GM19468 (cell line): ENCODE measurements at regions not wholly inside any gene's neighbourhood (a gene's known extent, or its start where the extent isn't known, plus 50 kb on each side); places are given as distances from the start of the nearest gene placed in this dataset.
"Not testable (repeated sequence)": the region's sequence is repeated elsewhere in the genome, so short reads cannot be mapped to it uniquely, and the experiment has no call there.

Experiments used
- ATAC-seq: cut with Tn5 transposase; IDR thresholded peaks from one replicate; pipeline ENCODE4 v1.9.1; 2021; ENCODE audit warnings: mild to moderate bottlenecking, moderate library complexity, moderate number of reproducible peaks; ENCODE audit not compliant: unreplicated experiment; ENCODE audit errors: extremely low read depth

GRCh38 chr5:143946837-143947236 is 134.9 kb downstream of the HMHB1 start:
- ATAC-seq = no peak

- no peak for ATAC-seq
Measured at GRCh38 chr5:143947313-143947712, 135.4 kb downstream of the HMHB1 start.

- no peak for ATAC-seq
Measured at GRCh38 chr5:143952809-143953208, 140.8 kb downstream of the HMHB1 start.

GRCh38 chr5:143953851-143954250 is 141.9 kb downstream of the HMHB1 start:
- ATAC-seq = no peak

GRCh38 chr5:143955141-143955540 is 143.2 kb downstream of the HMHB1 start:
- ATAC-seq = no peak

GRCh38 chr5:143957455-143957854 is 145.5 kb downstream of the HMHB1 start:
- ATAC-seq = no peak

- no peak for ATAC-seq
Measured at GRCh38 chr5:143962201-143962600, 150.2 kb downstream of the HMHB1 start.

GRCh38 chr5:143964919-143965318 is 153.0 kb downstream of the HMHB1 start:
- no peak for ATAC-seq

GRCh38 chr5:143966280-143966679 is 154.3 kb downstream of the HMHB1 start:
- no peak for ATAC-seq

- no peak for ATAC-seq
Measured at GRCh38 chr5:143968071-143968878, 156.3 kb downstream of the HMHB1 start.

GRCh38 chr5:143970159-143970558 is 158.2 kb downstream of the HMHB1 start:
- ATAC-seq = no peak

GRCh38 chr5:143972068-143972467 is 160.1 kb downstream of the HMHB1 start:
- no peak for ATAC-seq

- ATAC-seq = no peak
Measured at GRCh38 chr5:143976055-143976454, 164.1 kb downstream of the HMHB1 start.

GRCh38 chr5:143977891-143978461 is 166.0 kb downstream of the HMHB1 start:
- no peak for ATAC-seq

- peak; percentile 57 for ATAC-seq
Measured at GRCh38 chr5:143979044-143979690, 167.2 kb downstream of the HMHB1 start.

GRCh38 chr5:143980506-143980905 is 168.5 kb downstream of the HMHB1 start:
- no peak for ATAC-seq

- ATAC-seq = not testable (repeated sequence)
Measured at GRCh38 chr5:143982957-143983356, 171.0 kb downstream of the HMHB1 start.

- no peak for ATAC-seq
Measured at GRCh38 chr5:143985832-143986515, 174.0 kb downstream of the HMHB1 start.

- no peak for ATAC-seq
Measured at GRCh38 chr5:143986516-143987212, 174.7 kb downstream of the HMHB1 start.

GRCh38 chr5:143987264-143987663 is 175.3 kb downstream of the HMHB1 start:
- ATAC-seq = no peak
